ENCODE measurements at regions not wholly inside any gene's neighbourhood (a gene's known extent, or its start where the extent isn't known, plus 50 kb on each side); places are given as distances from the start of the nearest gene placed in this dataset.

- no peak for TF ChIP-seq EZH2 (IDR thresholded peaks at IDR 0.05; ENCODE audit: insufficient read depth, poor library complexity, severe bottlenecking)
- TF ChIP-seq EZH2phosphoT487 (IDR thresholded peaks at IDR 0.05; ENCODE audit: insufficient read depth, low read depth) = no peak
Observed at GRCh38 chr15:39332846-39333245, 248.0 kb upstream of the THBS1 start.
